ENCODE measurements at regions not wholly inside any gene's neighbourhood (a gene's known extent, or its start where the extent isn't known, plus 50 kb on each side); places are given as distances from the start of the nearest gene placed in this dataset.

DNA sequence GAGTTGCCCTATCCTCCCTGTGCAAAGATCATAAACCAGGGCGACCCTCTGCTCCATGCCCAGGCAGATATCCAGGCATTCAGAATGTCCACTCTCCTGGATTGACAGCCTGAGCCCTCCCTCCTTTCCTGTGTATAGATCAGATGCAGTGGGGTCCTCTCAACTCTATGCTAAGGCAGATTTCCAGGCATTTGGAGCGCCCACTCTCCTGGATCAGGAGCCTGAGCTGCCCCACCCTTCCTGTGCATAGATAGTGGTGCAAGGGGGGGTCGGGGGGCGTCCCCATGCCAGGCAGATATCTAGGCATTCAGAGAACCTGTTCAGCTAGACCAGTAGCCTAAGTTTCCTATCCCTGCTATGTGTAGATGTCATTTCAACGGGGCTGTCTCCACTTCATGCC, 941.1 kb downstream of the PCDH19 start:
- TF ChIP-seq, protein P1, sequence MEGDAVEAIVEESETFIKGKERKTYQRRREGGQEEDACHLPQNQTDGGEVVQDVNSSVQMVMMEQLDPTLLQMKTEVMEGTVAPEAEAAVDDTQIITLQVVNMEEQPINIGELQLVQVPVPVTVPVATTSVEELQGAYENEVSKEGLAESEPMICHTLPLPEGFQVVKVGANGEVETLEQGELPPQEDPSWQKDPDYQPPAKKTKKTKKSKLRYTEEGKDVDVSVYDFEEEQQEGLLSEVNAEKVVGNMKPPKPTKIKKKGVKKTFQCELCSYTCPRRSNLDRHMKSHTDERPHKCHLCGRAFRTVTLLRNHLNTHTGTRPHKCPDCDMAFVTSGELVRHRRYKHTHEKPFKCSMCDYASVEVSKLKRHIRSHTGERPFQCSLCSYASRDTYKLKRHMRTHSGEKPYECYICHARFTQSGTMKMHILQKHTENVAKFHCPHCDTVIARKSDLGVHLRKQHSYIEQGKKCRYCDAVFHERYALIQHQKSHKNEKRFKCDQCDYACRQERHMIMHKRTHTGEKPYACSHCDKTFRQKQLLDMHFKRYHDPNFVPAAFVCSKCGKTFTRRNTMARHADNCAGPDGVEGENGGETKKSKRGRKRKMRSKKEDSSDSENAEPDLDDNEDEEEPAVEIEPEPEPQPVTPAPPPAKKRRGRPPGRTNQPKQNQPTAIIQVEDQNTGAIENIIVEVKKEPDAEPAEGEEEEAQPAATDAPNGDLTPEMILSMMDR (conservative IDR thresholded peaks at IDR 0.05; ENCODE audit: low read depth, low read length), result no peak
- Histone ChIP-seq H3K4me3 (IDR thresholded peaks at IDR 0.05; ENCODE audit: insufficient read depth, low read depth, low read length) (no peak overlapping the region), H3K27ac (no peak overlapping the region), H3K27me3 (ENCODE audit: insufficient read depth, low read depth) (no peaks in the 10 kb centered on the region), H3K4me1 (ENCODE audit: low read depth, poor library complexity, severe bottlenecking) (no peaks in the 10 kb centered on the region), H3K36me3 (ENCODE audit: insufficient read depth) (no peaks in the 10 kb centered on the region), H2AFZ (ENCODE audit: low read depth) (no peak overlapping the region), H3K9ac (no peak overlapping the region), H4K20me1 (ENCODE audit: insufficient read depth) (no peaks in the 10 kb centered on the region), H3K79me2 (ENCODE audit: insufficient read depth, low read depth) (no peaks in the 10 kb centered on the region), H3K4me2 (no peak overlapping the region)

DNA sequence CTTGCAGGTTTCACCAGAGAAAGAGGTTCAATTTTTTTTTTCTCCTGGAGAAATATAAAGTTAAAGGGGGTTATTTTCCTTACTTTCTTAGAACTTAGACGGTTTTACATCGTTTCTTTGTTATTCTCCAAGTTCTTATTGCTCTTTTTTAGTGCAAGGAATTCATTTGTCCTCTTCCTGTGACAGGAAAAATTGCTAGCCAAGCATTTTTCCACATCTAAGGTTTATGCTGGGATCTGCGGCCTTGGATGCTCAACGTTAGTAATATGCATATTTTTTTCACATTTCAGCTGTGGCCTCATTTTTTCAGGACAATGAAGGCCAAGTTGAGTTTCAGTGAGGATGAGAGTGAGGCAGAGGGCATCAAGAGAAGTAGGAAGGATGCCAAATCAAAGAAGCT, 948.9 kb downstream of the PCDH19 start:
- no peak overlapping the region for H2AFZ ChIP-seq (ENCODE audit: low read depth)
- H3K4me1 ChIP-seq (ENCODE audit: low read depth, poor library complexity, severe bottlenecking), result no peaks in the 10 kb centered on the region
- H4K20me1 ChIP-seq (ENCODE audit: insufficient read depth), result no peaks in the 10 kb centered on the region
- H3K27me3 ChIP-seq (ENCODE audit: insufficient read depth, low read depth), result no peaks in the 10 kb centered on the region
- H3K4me2 ChIP-seq, result no peak overlapping the region
- TF ChIP-seq, protein P1 (conservative IDR thresholded peaks at IDR 0.05; ENCODE audit: low read depth, low read length), result no peak
- no peak overlapping the region for H3K4me3 ChIP-seq (IDR thresholded peaks at IDR 0.05; ENCODE audit: insufficient read depth, low read depth, low read length)
- no peaks in the 10 kb centered on the region for H3K79me2 ChIP-seq (ENCODE audit: insufficient read depth, low read depth)
- no peak overlapping the region for H3K9ac ChIP-seq
- H3K36me3 ChIP-seq (ENCODE audit: insufficient read depth), result no peaks in the 10 kb centered on the region
- no peak overlapping the region for H3K27ac ChIP-seq

DNA sequence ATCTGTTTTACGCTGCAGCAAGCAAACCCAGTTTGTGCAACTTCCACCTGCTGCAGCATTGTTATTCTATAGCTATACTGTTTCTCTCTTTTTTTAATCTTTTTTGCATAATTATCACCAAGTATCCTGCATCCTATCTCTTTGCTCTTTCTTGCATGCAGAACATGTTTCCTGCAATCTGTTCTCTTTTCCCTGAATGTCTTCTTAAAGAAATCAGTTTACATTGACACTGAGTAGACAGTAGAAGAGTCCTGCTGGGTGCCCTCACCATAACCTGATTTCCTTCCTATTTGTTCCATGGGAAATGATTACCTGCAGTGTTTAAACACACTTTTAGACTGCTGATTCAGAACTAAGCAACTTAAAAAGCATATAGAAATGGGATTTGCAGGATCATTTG, 964.7 kb downstream of the PCDH19 start:
- H3K27me3 ChIP-seq (ENCODE audit: insufficient read depth, low read depth), result no peaks in the 10 kb centered on the region
- no peak overlapping the region for H3K4me3 ChIP-seq (IDR thresholded peaks at IDR 0.05; ENCODE audit: insufficient read depth, low read depth, low read length)
- no peak overlapping the region for H3K4me2 ChIP-seq
- no peaks in the 10 kb centered on the region for H4K20me1 ChIP-seq (ENCODE audit: insufficient read depth)
- no peak overlapping the region for H2AFZ ChIP-seq (ENCODE audit: low read depth)
- H3K9ac ChIP-seq, result no peak overlapping the region
- H3K79me2 ChIP-seq (ENCODE audit: insufficient read depth, low read depth), result no peaks in the 10 kb centered on the region
- no peaks in the 10 kb centered on the region for H3K36me3 ChIP-seq (ENCODE audit: insufficient read depth)
- TF ChIP-seq, protein P1 (conservative IDR thresholded peaks at IDR 0.05; ENCODE audit: low read depth, low read length), result no peak
- no peaks in the 10 kb centered on the region for H3K4me1 ChIP-seq (ENCODE audit: low read depth, poor library complexity, severe bottlenecking)
- H3K27ac ChIP-seq, result no peak overlapping the region

DNA sequence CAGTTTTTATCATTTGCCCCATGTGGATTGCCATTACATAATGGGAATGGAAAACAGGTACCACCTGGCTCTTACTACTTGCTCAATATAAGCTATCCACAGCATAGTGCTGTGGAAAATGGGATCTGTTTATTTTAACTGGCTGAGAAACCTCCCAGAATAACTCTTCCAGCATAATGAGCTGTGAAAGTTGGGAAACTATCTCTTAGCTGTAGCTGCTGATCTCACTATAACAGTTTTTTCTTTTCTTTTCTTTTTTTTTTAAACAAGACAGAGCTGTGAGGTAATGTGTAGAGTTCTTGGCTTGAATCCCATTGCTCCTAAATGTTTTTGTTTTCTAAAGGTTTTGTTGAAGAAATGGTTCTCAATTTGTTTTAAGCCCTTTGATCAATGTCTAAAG, 988.3 kb downstream of the PCDH19 start:
- TF ChIP-seq, protein P1 (conservative IDR thresholded peaks at IDR 0.05; ENCODE audit: low read depth, low read length), result no peak
- Histone ChIP-seq H3K4me2 (no peak overlapping the region), H3K27ac (no peak overlapping the region), H3K27me3 (ENCODE audit: insufficient read depth, low read depth) (no peaks in the 10 kb centered on the region), H4K20me1 (ENCODE audit: insufficient read depth) (no peaks in the 10 kb centered on the region), H3K4me3 (IDR thresholded peaks at IDR 0.05; ENCODE audit: insufficient read depth, low read depth, low read length) (no peak overlapping the region), H3K79me2 (ENCODE audit: insufficient read depth, low read depth) (no peaks in the 10 kb centered on the region), H3K36me3 (ENCODE audit: insufficient read depth) (no peaks in the 10 kb centered on the region), H2AFZ (ENCODE audit: low read depth) (no peak overlapping the region), H3K4me1 (ENCODE audit: low read depth, poor library complexity, severe bottlenecking) (no peaks in the 10 kb centered on the region), H3K9ac (no peak overlapping the region)

DNA sequence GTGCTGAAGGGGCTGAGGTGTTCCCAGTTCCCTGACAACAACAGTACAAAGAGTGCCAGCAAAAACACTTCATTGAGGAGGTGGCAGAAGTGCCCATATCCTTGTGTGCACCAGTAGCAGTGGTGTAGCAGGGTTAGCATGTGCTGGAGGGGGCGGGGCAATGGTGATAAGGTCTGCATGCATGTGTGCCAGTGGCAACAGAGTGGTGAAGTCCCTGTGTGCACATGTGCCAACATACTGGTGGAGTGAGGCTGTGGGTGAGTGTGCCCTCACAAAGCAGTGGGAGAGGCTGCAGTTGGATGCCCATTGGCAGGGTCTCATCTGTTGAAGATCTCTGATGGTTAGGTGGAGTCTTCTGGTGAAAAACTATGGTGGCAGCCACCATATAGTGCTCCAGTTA, 994.6 kb downstream of the PCDH19 start:
- no peaks in the 10 kb centered on the region for H3K27me3 ChIP-seq (ENCODE audit: insufficient read depth, low read depth)
- H3K27ac ChIP-seq, result no peak overlapping the region
- no peak overlapping the region for H3K4me3 ChIP-seq (IDR thresholded peaks at IDR 0.05; ENCODE audit: insufficient read depth, low read depth, low read length)
- TF ChIP-seq, protein P1 (conservative IDR thresholded peaks at IDR 0.05; ENCODE audit: low read depth, low read length), result no peak
- no peaks in the 10 kb centered on the region for H3K79me2 ChIP-seq (ENCODE audit: insufficient read depth, low read depth)
- no peaks in the 10 kb centered on the region for H3K36me3 ChIP-seq (ENCODE audit: insufficient read depth)
- H3K4me1 ChIP-seq (ENCODE audit: low read depth, poor library complexity, severe bottlenecking), result no peaks in the 10 kb centered on the region
- H4K20me1 ChIP-seq (ENCODE audit: insufficient read depth), result no peaks in the 10 kb centered on the region
- no peak overlapping the region for H2AFZ ChIP-seq (ENCODE audit: low read depth)
- H3K4me2 ChIP-seq, result no peak overlapping the region
- H3K9ac ChIP-seq, result no peak overlapping the region

Measured in KMS-11 (cell line).